GM19025 (cell line): ENCODE measurements at regions not wholly inside any gene's neighbourhood (a gene's known extent, or its start where the extent isn't known, plus 50 kb on each side); places are given as distances from the start of the nearest gene placed in this dataset.
"Not testable (repeated sequence)": the region's sequence is repeated elsewhere in the genome, so short reads cannot be mapped to it uniquely, and the experiment has no call there.

Experiments used
- ATAC-seq: cut with Tn5 transposase; IDR thresholded peaks from one replicate; pipeline ENCODE4 v1.9.1; 2021; ENCODE audit warnings: mild to moderate bottlenecking, low read depth, moderate library complexity; ENCODE audit not compliant: unreplicated experiment

- ATAC-seq: no peak
Observed at GRCh38 chr5:89342106-89342876, 459.3 kb upstream of the MEF2C start.

GRCh38 chr5:89338935-89339334, 456.0 kb upstream of the MEF2C start:
- no peak for ATAC-seq

- ATAC-seq: no peak
Observed at GRCh38 chr5:89336111-89336510, 453.1 kb upstream of the MEF2C start.

- ATAC-seq: no peak
Observed at GRCh38 chr5:89330140-89330539, 447.2 kb upstream of the MEF2C start.

- no peak for ATAC-seq
Observed at GRCh38 chr5:89327608-89328007, 444.6 kb upstream of the MEF2C start.

GRCh38 chr5:89324990-89325389, 442.0 kb upstream of the MEF2C start:
- no peak for ATAC-seq

GRCh38 chr5:89320421-89321277, 437.7 kb upstream of the MEF2C start:
- no peak for ATAC-seq

GRCh38 chr5:89317838-89318237, 434.9 kb upstream of the MEF2C start:
- not testable (repeated sequence) for ATAC-seq

GRCh38 chr5:89315286-89316100, 432.5 kb upstream of the MEF2C start:
- ATAC-seq: no peak

- peak; percentile 93 for ATAC-seq
Observed at GRCh38 chr5:89313804-89314588, 431.0 kb upstream of the MEF2C start.

- no peak for ATAC-seq
Observed at GRCh38 chr5:89313044-89313443, 430.1 kb upstream of the MEF2C start.

- ATAC-seq: no peak
Observed at GRCh38 chr5:89309268-89309667, 426.3 kb upstream of the MEF2C start.

- ATAC-seq: peak; percentile 77
Observed at GRCh38 chr5:89308606-89309040, 425.6 kb upstream of the MEF2C start.

GRCh38 chr5:89307972-89308371, 425.0 kb upstream of the MEF2C start:
- ATAC-seq: no peak

GRCh38 chr5:89307141-89307540, 424.2 kb upstream of the MEF2C start:
- ATAC-seq: not testable (repeated sequence)

GRCh38 chr5:89303033-89303480, 420.1 kb upstream of the MEF2C start:
- peak; percentile 43 for ATAC-seq

- peak; percentile 21 for ATAC-seq
Observed at GRCh38 chr5:89302102-89302891, 419.3 kb upstream of the MEF2C start.

GRCh38 chr5:89301321-89302025, 418.5 kb upstream of the MEF2C start:
- ATAC-seq: peak; percentile 81
